KOPT-K1 (cell line): ENCODE measurements at regions not wholly inside any gene's neighbourhood (a gene's known extent, or its start where the extent isn't known, plus 50 kb on each side); places are given as distances from the start of the nearest gene placed in this dataset.

Experiments
- H3K27ac ChIP-seq: fragments of 200-600 bp; sonication (generic); 2 replicates; pipeline ENCODE4 v1.5.1; 2016; ENCODE audit warnings: antibody characterized with exemption, mild to moderate bottlenecking, low read depth, low read length; ENCODE audit not compliant: poor library complexity, severe bottlenecking
- H3K36me3 ChIP-seq: fragments of 200-600 bp; sonication (generic); 2 replicates; pipeline ENCODE4 v1.5.1; 2017; ENCODE audit warnings: antibody characterized with exemption, mild to moderate bottlenecking, low read length, moderate library complexity; ENCODE audit not compliant: insufficient read depth
- H3K9me3 ChIP-seq: fragments of 200-600 bp; sonication (generic); 2 replicates; pipeline ENCODE4 v1.5.1; 2017; ENCODE audit warnings: antibody characterized with exemption, low read length, mild to moderate bottlenecking; ENCODE audit not compliant: insufficient read depth, poor library complexity, severe bottlenecking

GRCh38 chr10:4066581-4067390, 281.8 kb upstream of the KLF6 start:
- Histone ChIP-seq H3K36me3 (no peaks in the 10 kb centered on the region), H3K9me3 (no peaks in the 10 kb centered on the region), H3K27ac (no peak overlapping the region)

GRCh38 chr10:4064489-4064888, 279.5 kb upstream of the KLF6 start:
- Histone ChIP-seq H3K27ac (no peak overlapping the region), H3K9me3 (no peaks in the 10 kb centered on the region), H3K36me3 (no peaks in the 10 kb centered on the region)

- no peaks in the 10 kb centered on the region for H3K36me3 ChIP-seq
- H3K9me3 ChIP-seq = no peaks in the 10 kb centered on the region
- no peak overlapping the region for H3K27ac ChIP-seq
These were observed 278.7 kb upstream of the KLF6 start for GRCh38 chr10:4063717-4064116.

GRCh38 chr10:4062751-4063150, 277.7 kb upstream of the KLF6 start:
- Histone ChIP-seq H3K27ac (no peak overlapping the region), H3K36me3 (no peaks in the 10 kb centered on the region), H3K9me3 (no peaks in the 10 kb centered on the region)

- Histone ChIP-seq H3K9me3 (no peaks in the 10 kb centered on the region), H3K36me3 (no peaks in the 10 kb centered on the region), H3K27ac (no peak overlapping the region)
These were observed 277.1 kb upstream of the KLF6 start for GRCh38 chr10:4062072-4062471.

- Histone ChIP-seq H3K36me3 (no peaks in the 10 kb centered on the region), H3K27ac (no peak overlapping the region), H3K9me3 (no peaks in the 10 kb centered on the region)
These were observed 276.5 kb upstream of the KLF6 start for GRCh38 chr10:4061441-4061951.

- no peaks in the 10 kb centered on the region for H3K36me3 ChIP-seq
- peak overlapping the region; percentile 23 for H3K27ac ChIP-seq
- no peaks in the 10 kb centered on the region for H3K9me3 ChIP-seq
These were observed 274.6 kb upstream of the KLF6 start for GRCh38 chr10:4059471-4060138.

- H3K27ac ChIP-seq = no peak overlapping the region
These were observed 273.6 kb upstream of the KLF6 start for GRCh38 chr10:4058514-4059029.

GRCh38 chr10:4057725-4058513, 272.9 kb upstream of the KLF6 start:
- H3K36me3 ChIP-seq = no peaks in the 10 kb centered on the region
- no peak overlapping the region for H3K27ac ChIP-seq
- no peaks in the 10 kb centered on the region for H3K9me3 ChIP-seq

More at GRCh38 chr10:4058514-4059029, 273.6 kb upstream of the KLF6 start:
- Histone ChIP-seq H3K9me3 (no peaks in the 10 kb centered on the region), H3K36me3 (no peaks in the 10 kb centered on the region)

GRCh38 chr10:4057021-4057420, 272.0 kb upstream of the KLF6 start:
- no peak overlapping the region for H3K27ac ChIP-seq
- no peaks in the 10 kb centered on the region for H3K9me3 ChIP-seq

GRCh38 chr10:4054656-4055435, 269.8 kb upstream of the KLF6 start:
- no peak overlapping the region for H3K27ac ChIP-seq
- no peaks in the 10 kb centered on the region for H3K36me3 ChIP-seq
- no peaks in the 10 kb centered on the region for H3K9me3 ChIP-seq

More at GRCh38 chr10:4057021-4057420, 272.0 kb upstream of the KLF6 start:
- no peaks in the 10 kb centered on the region for H3K36me3 ChIP-seq

- no peaks in the 10 kb centered on the region for H3K36me3 ChIP-seq
- H3K9me3 ChIP-seq = no peaks in the 10 kb centered on the region
These were observed 268.9 kb upstream of the KLF6 start for GRCh38 chr10:4053940-4054339.

GRCh38 chr10:4051641-4052151, 266.7 kb upstream of the KLF6 start:
- no peak overlapping the region for H3K27ac ChIP-seq
- H3K36me3 ChIP-seq = no peaks in the 10 kb centered on the region
- H3K9me3 ChIP-seq = no peaks in the 10 kb centered on the region

More at GRCh38 chr10:4053940-4054339, 268.9 kb upstream of the KLF6 start:
- H3K27ac ChIP-seq = no peak overlapping the region

GRCh38 chr10:4051011-4051640, 266.1 kb upstream of the KLF6 start:
- Histone ChIP-seq H3K36me3 (no peaks in the 10 kb centered on the region), H3K27ac (no peak overlapping the region), H3K9me3 (no peaks in the 10 kb centered on the region)
